GM18858 (cell line): ENCODE measurements at regions not wholly inside any gene's neighbourhood (a gene's known extent, or its start where the extent isn't known, plus 50 kb on each side); places are given as distances from the start of the nearest gene placed in this dataset.
"Not testable (repeated sequence)": the region's sequence is repeated elsewhere in the genome, so short reads cannot be mapped to it uniquely, and the experiment has no call there.

Experiments used
- ATAC-seq: cut with Tn5 transposase; IDR thresholded peaks from one replicate; pipeline ENCODE4 v1.9.1; 2021; ENCODE audit not compliant: unreplicated experiment

- no peak for ATAC-seq
These were observed 368.1 kb upstream of the KYNU start for GRCh38 chr2:142509401-142509800.

GRCh38 chr2:142504754-142505153 is 372.7 kb upstream of the KYNU start:
- ATAC-seq, result no peak

- ATAC-seq, result no peak
These were observed 371.6 kb upstream of the LRP1B start for GRCh38 chr2:142502402-142502801.

GRCh38 chr2:142495141-142495540 is 364.3 kb upstream of the LRP1B start:
- ATAC-seq, result no peak

- ATAC-seq, result not testable (repeated sequence)
These were observed 358.8 kb upstream of the LRP1B start for GRCh38 chr2:142489631-142490030.

GRCh38 chr2:142484111-142484510 is 353.3 kb upstream of the LRP1B start:
- ATAC-seq, result no peak

- no peak for ATAC-seq
These were observed 352.8 kb upstream of the LRP1B start for GRCh38 chr2:142483653-142484052.

- no peak for ATAC-seq
These were observed 347.4 kb upstream of the LRP1B start for GRCh38 chr2:142478206-142478605.

GRCh38 chr2:142472382-142472781 is 341.6 kb upstream of the LRP1B start:
- ATAC-seq, result no peak

- ATAC-seq, result no peak
These were observed 336.5 kb upstream of the LRP1B start for GRCh38 chr2:142467321-142467720.

- no peak for ATAC-seq
These were observed 332.2 kb upstream of the LRP1B start for GRCh38 chr2:142463047-142463446.

GRCh38 chr2:142462306-142462705 is 331.5 kb upstream of the LRP1B start:
- no peak for ATAC-seq

GRCh38 chr2:142445551-142446072 is 314.8 kb upstream of the LRP1B start:
- ATAC-seq, result no peak

GRCh38 chr2:142445023-142445422 is 314.2 kb upstream of the LRP1B start:
- ATAC-seq, result no peak

GRCh38 chr2:142435847-142436246 is 305.0 kb upstream of the LRP1B start:
- no peak for ATAC-seq

- no peak for ATAC-seq
These were observed 295.2 kb upstream of the LRP1B start for GRCh38 chr2:142426064-142426463.

GRCh38 chr2:142425551-142425950 is 294.7 kb upstream of the LRP1B start:
- no peak for ATAC-seq

GRCh38 chr2:142423603-142424002 is 292.8 kb upstream of the LRP1B start:
- no peak for ATAC-seq

GRCh38 chr2:142422769-142423168 is 292.0 kb upstream of the LRP1B start:
- no peak for ATAC-seq

- no peak for ATAC-seq
These were observed 291.2 kb upstream of the LRP1B start for GRCh38 chr2:142422041-142422440.

- ATAC-seq, result not testable (repeated sequence)
These were observed 287.9 kb upstream of the LRP1B start for GRCh38 chr2:142418699-142419098.

- ATAC-seq, result no peak
These were observed 286.2 kb upstream of the LRP1B start for GRCh38 chr2:142416996-142417395.

- no peak for ATAC-seq
These were observed 284.6 kb upstream of the LRP1B start for GRCh38 chr2:142415461-142415860.

GRCh38 chr2:142398212-142398611 is 267.4 kb upstream of the LRP1B start:
- ATAC-seq, result no peak
